PC-3 (cell line): ENCODE measurements at regions not wholly inside any gene's neighbourhood (a gene's known extent, or its start where the extent isn't known, plus 50 kb on each side); places are given as distances from the start of the nearest gene placed in this dataset.

Source experiments
- CTCF ChIP-seq: fragments of 300-600 bp; sonication (generic); conservative IDR thresholded peaks from 2 replicates; pipeline ENCODE4 v1.5.1; 2017; ENCODE audit warnings: antibody characterized with exemption, low read depth, mild to moderate bottlenecking, low read length
- EZH2 ChIP-seq: fragments of 300-600 bp; sonication (generic); IDR thresholded peaks from one replicate; pipeline ENCODE4 v1.6.1; 2017; ENCODE audit warnings: antibody characterized with exemption, mild to moderate bottlenecking, low read length; ENCODE audit not compliant: unreplicated experiment
- EZH2phosphoT487 ChIP-seq: fragments of 300-600 bp; sonication (generic); IDR thresholded peaks from 2 replicates; pipeline ENCODE4 v1.6.1; 2018; ENCODE audit warnings: mild to moderate bottlenecking, antibody characterized with exemption, low read length, borderline replicate concordance

- TF ChIP-seq CTCF (no peak), EZH2 (no peak), EZH2phosphoT487 (no peak)
Measured at GRCh38 chr15:70348581-70349344, 251.0 kb upstream of the TLE3 start.
